ENCODE measurements at regions not wholly inside any gene's neighbourhood (a gene's known extent, or its start where the extent isn't known, plus 50 kb on each side); places are given as distances from the start of the nearest gene placed in this dataset.

DNA sequence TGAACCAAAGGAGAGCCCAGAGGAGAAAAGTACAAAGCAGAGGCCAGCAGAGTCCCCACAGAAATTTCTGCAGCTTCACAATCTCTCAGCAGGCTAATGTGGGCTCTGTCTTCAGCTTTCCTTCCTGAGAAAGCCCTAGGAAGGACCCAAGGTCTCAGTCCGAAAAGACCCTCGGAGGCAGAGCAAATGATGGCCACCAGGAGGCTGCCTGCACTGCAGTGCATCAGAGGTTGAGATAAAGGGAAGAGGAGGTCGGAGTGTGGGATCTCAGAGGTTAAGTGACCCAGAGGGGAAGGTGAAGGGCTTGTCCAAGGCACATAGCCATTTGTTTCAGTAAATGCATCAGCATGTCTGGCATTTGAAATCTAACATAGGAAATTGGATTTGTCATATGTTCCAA lies 299.1 kb upstream of the SLC14A2 start:
- TF ChIP-seq, protein P1, sequence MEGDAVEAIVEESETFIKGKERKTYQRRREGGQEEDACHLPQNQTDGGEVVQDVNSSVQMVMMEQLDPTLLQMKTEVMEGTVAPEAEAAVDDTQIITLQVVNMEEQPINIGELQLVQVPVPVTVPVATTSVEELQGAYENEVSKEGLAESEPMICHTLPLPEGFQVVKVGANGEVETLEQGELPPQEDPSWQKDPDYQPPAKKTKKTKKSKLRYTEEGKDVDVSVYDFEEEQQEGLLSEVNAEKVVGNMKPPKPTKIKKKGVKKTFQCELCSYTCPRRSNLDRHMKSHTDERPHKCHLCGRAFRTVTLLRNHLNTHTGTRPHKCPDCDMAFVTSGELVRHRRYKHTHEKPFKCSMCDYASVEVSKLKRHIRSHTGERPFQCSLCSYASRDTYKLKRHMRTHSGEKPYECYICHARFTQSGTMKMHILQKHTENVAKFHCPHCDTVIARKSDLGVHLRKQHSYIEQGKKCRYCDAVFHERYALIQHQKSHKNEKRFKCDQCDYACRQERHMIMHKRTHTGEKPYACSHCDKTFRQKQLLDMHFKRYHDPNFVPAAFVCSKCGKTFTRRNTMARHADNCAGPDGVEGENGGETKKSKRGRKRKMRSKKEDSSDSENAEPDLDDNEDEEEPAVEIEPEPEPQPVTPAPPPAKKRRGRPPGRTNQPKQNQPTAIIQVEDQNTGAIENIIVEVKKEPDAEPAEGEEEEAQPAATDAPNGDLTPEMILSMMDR (IDR thresholded peaks at IDR 0.05), result no peak
- TF ChIP-seq POLR2A (IDR thresholded peaks at IDR 0.05), result no peak
